ENCODE measurements at regions not wholly inside any gene's neighbourhood (a gene's known extent, or its start where the extent isn't known, plus 50 kb on each side); places are given as distances from the start of the nearest gene placed in this dataset.

DNA sequence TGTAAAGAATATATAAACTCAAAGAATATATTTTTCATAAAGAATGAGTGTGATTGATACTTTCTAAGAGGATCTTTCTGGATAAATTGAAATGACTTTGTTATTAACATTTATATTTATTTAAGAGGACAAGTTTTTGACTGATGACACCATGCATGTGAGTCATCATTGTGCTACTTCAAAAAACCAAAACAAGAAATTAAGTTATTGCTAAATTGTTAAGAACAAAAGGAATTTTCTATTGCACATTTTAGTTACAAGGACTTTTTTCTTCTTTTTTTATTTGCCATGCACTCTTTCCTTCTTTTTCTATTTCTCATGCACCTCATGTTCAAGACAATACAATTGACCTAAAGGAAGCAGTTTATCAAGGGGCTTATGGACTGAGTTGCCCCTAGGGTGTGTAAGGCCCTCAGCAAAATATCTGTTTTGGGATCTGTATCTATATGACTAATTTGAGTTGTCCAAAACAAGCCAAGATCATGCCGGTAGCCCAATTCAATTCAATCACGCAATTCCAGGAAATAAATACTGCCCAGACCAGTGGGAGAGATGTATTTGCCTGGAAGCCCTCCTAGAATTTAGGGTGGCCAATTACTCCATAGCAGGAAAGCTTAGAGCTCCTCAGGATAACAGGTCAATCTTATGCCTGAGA lies 654.3 kb downstream of the METTL4 start:
- TF ChIP-seq POLR2A (IDR thresholded peaks at IDR 0.05) = no peak
- TF ChIP-seq CTCF (IDR thresholded peaks at IDR 0.05) = no peak

All from breast epithelium (tissue), 3 donors.